C4-2B (cell line): ENCODE measurements at regions not wholly inside any gene's neighbourhood (a gene's known extent, or its start where the extent isn't known, plus 50 kb on each side); places are given as distances from the start of the nearest gene placed in this dataset.

Experiments
- ZFX ChIP-seq: fragments of 450-650 bp; IDR thresholded peaks from 2 replicates; pipeline ENCODE4 v1.6.1; 2017
- TF ChIP-seq, protein P1 (sequence below): fragments of 450-650 bp; conservative IDR thresholded peaks from 2 replicates; pipeline ENCODE4 v1.5.1; 2017; ENCODE audit warnings: mild to moderate bottlenecking

DNA sequence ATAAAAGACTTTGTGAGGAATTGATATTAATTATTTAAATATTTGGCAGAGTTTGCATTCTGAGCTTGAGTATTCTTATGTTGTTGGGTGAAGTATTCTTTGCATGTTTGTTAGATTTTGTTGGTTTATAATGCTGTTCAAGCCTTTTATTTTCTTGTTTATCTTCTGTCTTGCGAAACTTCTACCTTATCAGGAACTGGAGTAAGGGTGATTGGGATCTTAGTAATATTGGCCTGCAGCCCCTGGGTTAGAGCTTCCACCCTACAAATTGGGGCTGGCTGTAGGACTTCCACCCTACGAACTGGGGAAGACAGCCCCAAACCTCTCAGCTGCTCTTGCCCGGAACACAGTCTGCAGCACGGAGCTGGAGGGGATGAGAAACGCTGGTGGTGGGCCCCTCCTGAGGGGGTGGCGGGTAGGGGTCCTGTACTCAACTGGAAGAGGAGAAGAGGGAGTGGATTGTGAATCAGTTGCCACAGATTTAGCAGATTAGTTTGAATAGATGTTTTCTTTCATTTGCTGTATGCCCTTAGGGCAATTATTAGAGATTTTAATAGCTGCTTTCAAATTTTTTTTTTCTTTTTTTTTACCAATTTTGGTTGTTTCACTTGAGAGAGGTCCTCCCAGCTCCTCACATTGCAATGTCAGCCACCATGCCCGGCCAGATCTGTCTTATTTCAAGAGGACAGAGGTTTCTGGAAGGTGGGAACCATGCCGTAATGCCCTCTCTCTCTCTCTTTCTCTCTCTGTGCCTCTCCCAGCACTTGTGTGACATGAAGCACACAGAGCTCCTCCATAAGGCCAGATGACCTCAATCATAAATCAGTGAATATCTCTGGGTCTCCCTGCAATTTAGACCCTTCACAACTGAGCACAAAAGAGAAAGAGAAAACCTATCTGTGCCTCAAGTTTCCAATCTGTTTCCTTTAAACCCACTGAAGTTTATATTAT lies 123.4 kb downstream of the DICER1 start:
- no peak for TF ChIP-seq ZFX
- TF ChIP-seq, protein P1, sequence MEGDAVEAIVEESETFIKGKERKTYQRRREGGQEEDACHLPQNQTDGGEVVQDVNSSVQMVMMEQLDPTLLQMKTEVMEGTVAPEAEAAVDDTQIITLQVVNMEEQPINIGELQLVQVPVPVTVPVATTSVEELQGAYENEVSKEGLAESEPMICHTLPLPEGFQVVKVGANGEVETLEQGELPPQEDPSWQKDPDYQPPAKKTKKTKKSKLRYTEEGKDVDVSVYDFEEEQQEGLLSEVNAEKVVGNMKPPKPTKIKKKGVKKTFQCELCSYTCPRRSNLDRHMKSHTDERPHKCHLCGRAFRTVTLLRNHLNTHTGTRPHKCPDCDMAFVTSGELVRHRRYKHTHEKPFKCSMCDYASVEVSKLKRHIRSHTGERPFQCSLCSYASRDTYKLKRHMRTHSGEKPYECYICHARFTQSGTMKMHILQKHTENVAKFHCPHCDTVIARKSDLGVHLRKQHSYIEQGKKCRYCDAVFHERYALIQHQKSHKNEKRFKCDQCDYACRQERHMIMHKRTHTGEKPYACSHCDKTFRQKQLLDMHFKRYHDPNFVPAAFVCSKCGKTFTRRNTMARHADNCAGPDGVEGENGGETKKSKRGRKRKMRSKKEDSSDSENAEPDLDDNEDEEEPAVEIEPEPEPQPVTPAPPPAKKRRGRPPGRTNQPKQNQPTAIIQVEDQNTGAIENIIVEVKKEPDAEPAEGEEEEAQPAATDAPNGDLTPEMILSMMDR = no peak
